Stimulated activated CD4-positive, alpha-beta T cell treated with anti-CD3 and anti-CD28 coated beads, Interleukin-1b, Interleukin-23, amount 100 ng/mL, for 1 hour (primary cell): ENCODE measurements at regions not wholly inside any gene's neighbourhood (a gene's known extent, or its start where the extent isn't known, plus 50 kb on each side); places are given as distances from the start of the nearest gene placed in this dataset.
"Not testable (repeated sequence)": the region's sequence is repeated elsewhere in the genome, so short reads cannot be mapped to it uniquely, and the experiment has no call there.

Source experiments
- DNase-seq, 2 donors: peaks; one replicate each; pipeline ENCODE4 v3.0.0-alpha.2; 2020; ENCODE audit warnings: low read depth in 2 of 2

GRCh38 chr1:29688471-29689365, 452.4 kb downstream of the PTPRU start:
- no peak for DNase-seq

- DNase-seq = no peak
These were observed 451.4 kb downstream of the PTPRU start for GRCh38 chr1:29687601-29688244.

- no peak for DNase-seq
These were observed 450.8 kb downstream of the PTPRU start for GRCh38 chr1:29687166-29687565.

GRCh38 chr1:29686012-29686930, 449.9 kb downstream of the PTPRU start:
- no peak for DNase-seq

GRCh38 chr1:29685387-29685786, 449.1 kb downstream of the PTPRU start:
- no peak for DNase-seq

GRCh38 chr1:29684141-29684540, 447.8 kb downstream of the PTPRU start:
- no peak for DNase-seq

GRCh38 chr1:29683472-29683871, 447.1 kb downstream of the PTPRU start:
- no peak for DNase-seq

GRCh38 chr1:29682919-29683295, 446.6 kb downstream of the PTPRU start:
- DNase-seq = no peak

- no peak for DNase-seq
These were observed 446.0 kb downstream of the PTPRU start for GRCh38 chr1:29682171-29682918.

GRCh38 chr1:29681416-29681815, 445.1 kb downstream of the PTPRU start:
- DNase-seq = not testable (repeated sequence)

- DNase-seq = no peak
These were observed 443.7 kb downstream of the PTPRU start for GRCh38 chr1:29679828-29680558.

- DNase-seq = no peak
These were observed 443.0 kb downstream of the PTPRU start for GRCh38 chr1:29679316-29679715.

GRCh38 chr1:29677028-29678024, 441.0 kb downstream of the PTPRU start:
- no peak for DNase-seq

GRCh38 chr1:29676496-29676895, 440.2 kb downstream of the PTPRU start:
- no peak for DNase-seq

- DNase-seq = no peak
These were observed 439.4 kb downstream of the PTPRU start for GRCh38 chr1:29675481-29676263.

- no peak for DNase-seq
These were observed 438.5 kb downstream of the PTPRU start for GRCh38 chr1:29674627-29675326.

- DNase-seq = no peak
These were observed 437.6 kb downstream of the PTPRU start for GRCh38 chr1:29673669-29674626.
